ENCODE measurements at regions not wholly inside any gene's neighbourhood (a gene's known extent, or its start where the extent isn't known, plus 50 kb on each side); places are given as distances from the start of the nearest gene placed in this dataset.

- no peaks in the 10 kb centered on the region for H3K9me3 ChIP-seq (ENCODE audit: control insufficient read depth, insufficient read depth, low read depth, low read length)
- H3K4me2 ChIP-seq (ENCODE audit: extremely low read depth, insufficient read depth, low read length): no peak overlapping the region
- H3K27me3 ChIP-seq (ENCODE audit: control insufficient read depth, insufficient read depth, low read length): no peaks in the 10 kb centered on the region
- H3K79me2 ChIP-seq (ENCODE audit: control insufficient read depth, insufficient read depth, low read length): no peaks in the 10 kb centered on the region
- H3K9ac ChIP-seq (ENCODE audit: insufficient read depth, low read length): no peak overlapping the region
- H4K20me1 ChIP-seq (ENCODE audit: control insufficient read depth, extremely low read depth, insufficient read depth, low read length): no peaks in the 10 kb centered on the region
- DNase-seq (ENCODE audit: low read depth in 2 of 2): peak in 1 of 2 donors; percentile 37
- H3K4me1 ChIP-seq (ENCODE audit: control insufficient read depth, extremely low read depth, insufficient read depth, low read length): peaks cover 2% of the 10 kb centered on the region
- H3K27ac ChIP-seq (ENCODE audit: insufficient read depth, low read length): no peak overlapping the region
- H3K4me3 ChIP-seq (replicated peaks in 1 of 4; ENCODE audit: control extremely low read depth in 1 of 4, insufficient read depth in 1 of 4, low read depth in 3 of 4, low read length in 4 of 4): no peak overlapping the region
- H3K36me3 ChIP-seq (ENCODE audit: control insufficient read depth, insufficient read depth, low read length): no peaks in the 10 kb centered on the region
- H2AFZ ChIP-seq (ENCODE audit: low read length): no peak overlapping the region
- TF ChIP-seq CTCF (conservative IDR thresholded peaks at IDR 0.05 in 1 of 2, IDR thresholded peaks at IDR 0.05 in 1 of 2; ENCODE audit: low read depth in 1 of 2, low read length in 2 of 2): no peak
- TF ChIP-seq EZH2 (IDR thresholded peaks at IDR 0.05; ENCODE audit: low read length, missing control alignments): no peak
These were observed 408.0 kb downstream of the HGF start for GRCh38 chr7:81361769-81362312.

- no peak overlapping the region for H2AFZ ChIP-seq (ENCODE audit: low read length)
- no peak overlapping the region for H3K4me2 ChIP-seq (ENCODE audit: extremely low read depth, insufficient read depth, low read length)
- H3K4me1 ChIP-seq (ENCODE audit: control insufficient read depth, extremely low read depth, insufficient read depth, low read length): no peaks in the 10 kb centered on the region
- TF ChIP-seq EZH2 (IDR thresholded peaks at IDR 0.05; ENCODE audit: low read length, missing control alignments): no peak
- TF ChIP-seq CTCF (conservative IDR thresholded peaks at IDR 0.05 in 1 of 2, IDR thresholded peaks at IDR 0.05 in 1 of 2; ENCODE audit: low read depth in 1 of 2, low read length in 2 of 2): no peak
- H3K36me3 ChIP-seq (ENCODE audit: control insufficient read depth, insufficient read depth, low read length): no peaks in the 10 kb centered on the region
- no peaks in the 10 kb centered on the region for H3K79me2 ChIP-seq (ENCODE audit: control insufficient read depth, insufficient read depth, low read length)
- H3K4me3 ChIP-seq (replicated peaks in 1 of 4; ENCODE audit: control extremely low read depth in 1 of 4, insufficient read depth in 1 of 4, low read depth in 3 of 4, low read length in 4 of 4): no peak overlapping the region
- no peak for DNase-seq (ENCODE audit: low read depth in 2 of 2)
- no peak overlapping the region for H3K9ac ChIP-seq (ENCODE audit: insufficient read depth, low read length)
- no peaks in the 10 kb centered on the region for H4K20me1 ChIP-seq (ENCODE audit: control insufficient read depth, extremely low read depth, insufficient read depth, low read length)
- H3K27me3 ChIP-seq (ENCODE audit: control insufficient read depth, insufficient read depth, low read length): no peaks in the 10 kb centered on the region
- H3K9me3 ChIP-seq (ENCODE audit: control insufficient read depth, insufficient read depth, low read depth, low read length): no peaks in the 10 kb centered on the region
- H3K27ac ChIP-seq (ENCODE audit: insufficient read depth, low read length): no peak overlapping the region
These were observed 413.9 kb downstream of the HGF start for GRCh38 chr7:81355911-81356310.

- no peaks in the 10 kb centered on the region for H3K9me3 ChIP-seq (ENCODE audit: control insufficient read depth, insufficient read depth, low read depth, low read length)
- no peak overlapping the region for H3K9ac ChIP-seq (ENCODE audit: insufficient read depth, low read length)
- H3K4me1 ChIP-seq (ENCODE audit: control insufficient read depth, extremely low read depth, insufficient read depth, low read length): no peaks in the 10 kb centered on the region
- H3K27me3 ChIP-seq (ENCODE audit: control insufficient read depth, insufficient read depth, low read length): no peaks in the 10 kb centered on the region
- no peak overlapping the region for H3K4me3 ChIP-seq (replicated peaks in 1 of 4; ENCODE audit: control extremely low read depth in 1 of 4, insufficient read depth in 1 of 4, low read depth in 3 of 4, low read length in 4 of 4)
- no peaks in the 10 kb centered on the region for H4K20me1 ChIP-seq (ENCODE audit: control insufficient read depth, extremely low read depth, insufficient read depth, low read length)
- H3K27ac ChIP-seq (ENCODE audit: insufficient read depth, low read length): no peak overlapping the region
- no peaks in the 10 kb centered on the region for H3K36me3 ChIP-seq (ENCODE audit: control insufficient read depth, insufficient read depth, low read length)
- no peaks in the 10 kb centered on the region for H3K79me2 ChIP-seq (ENCODE audit: control insufficient read depth, insufficient read depth, low read length)
- no peak overlapping the region for H2AFZ ChIP-seq (ENCODE audit: low read length)
- no peak overlapping the region for H3K4me2 ChIP-seq (ENCODE audit: extremely low read depth, insufficient read depth, low read length)
- TF ChIP-seq EZH2 (IDR thresholded peaks at IDR 0.05; ENCODE audit: low read length, missing control alignments) (no peak), CTCF (conservative IDR thresholded peaks at IDR 0.05 in 1 of 2, IDR thresholded peaks at IDR 0.05 in 1 of 2; ENCODE audit: low read depth in 1 of 2, low read length in 2 of 2) (no peak)
- DNase-seq (ENCODE audit: low read depth in 2 of 2): no peak
These were observed 420.8 kb downstream of the HGF start for GRCh38 chr7:81349044-81349443.

All from fibroblast of lung (primary cell).